Mesenchymal stem cell (in vitro differentiated cells and primary cell): ENCODE measurements at regions not wholly inside any gene's neighbourhood (a gene's known extent, or its start where the extent isn't known, plus 50 kb on each side); places are given as distances from the start of the nearest gene placed in this dataset.

Source experiments
- DNase-seq: peaks from one replicate; pipeline ENCODE4 v3.0.0-alpha.2; 2013
- H2AFZ ChIP-seq: one replicate; pipeline ENCODE4 v1.6.1; 2013; ENCODE audit warnings: low read depth, mild to moderate bottlenecking, control low read depth, inconsistent platforms, low read length, moderate library complexity
- H2AK5ac ChIP-seq: 2 replicates; pipeline ENCODE4 v1.6.1; 2013; ENCODE audit warnings: low read length, moderate library complexity, mild to moderate bottlenecking, inconsistent platforms; ENCODE audit not compliant: severe bottlenecking
- H2BK120ac ChIP-seq: one replicate; pipeline ENCODE4 v1.6.1; 2013; ENCODE audit warnings: low read depth, mild to moderate bottlenecking, inconsistent platforms, low read length, moderate library complexity
- H2BK12ac ChIP-seq, 2 experiments: one replicate each; pipeline ENCODE4 v1.6.1; 2013; ENCODE audit warnings: inconsistent platforms in 2 of 2, low read length in 2 of 2, mild to moderate bottlenecking in 2 of 2, moderate library complexity in 2 of 2, control low read depth in 1 of 2
- H2BK15ac ChIP-seq: one replicate; pipeline ENCODE4 v1.6.1; 2013; ENCODE audit warnings: mild to moderate bottlenecking, low read depth, inconsistent platforms; ENCODE audit not compliant: poor library complexity, severe bottlenecking
- H2BK5ac ChIP-seq: 2 replicates; pipeline ENCODE4 v1.6.1; 2013; ENCODE audit warnings: low read depth, mild to moderate bottlenecking, low read length, control low read depth, inconsistent platforms; ENCODE audit not compliant: poor library complexity, severe bottlenecking
- H3K14ac ChIP-seq, 2 experiments: one replicate each; pipeline ENCODE4 v1.6.1; 2013; ENCODE audit warnings: inconsistent platforms in 2 of 2, low read length in 2 of 2, control low read depth in 1 of 2, mild to moderate bottlenecking in 1 of 2, moderate library complexity in 1 of 2
- H3K18ac ChIP-seq, 2 experiments: one replicate each; pipeline ENCODE4 v1.6.1; 2013; ENCODE audit warnings: inconsistent platforms in 2 of 2, low read length in 2 of 2, control low read depth in 1 of 2, low read depth in 1 of 2, mild to moderate bottlenecking in 1 of 2
- H3K23ac ChIP-seq, 2 experiments: one replicate each; pipeline ENCODE4 v1.6.1; 2013; ENCODE audit warnings: inconsistent platforms in 2 of 2, low read length in 2 of 2, mild to moderate bottlenecking in 2 of 2, moderate library complexity in 2 of 2, control low read depth in 1 of 2
- H3K27ac ChIP-seq: 2 replicates; pipeline ENCODE4 v1.5.1; 2013; ENCODE audit warnings: mild to moderate bottlenecking, moderate library complexity, low read length, control low read depth, inconsistent platforms; ENCODE audit not compliant: poor library complexity, severe bottlenecking
- H3K27me3 ChIP-seq, 2 experiments: 2 replicates each; pipeline versions ENCODE4 v1.6.1 to v1.7.0; 2013; ENCODE audit warnings: low read length in 2 of 2, mild to moderate bottlenecking in 2 of 2, moderate library complexity in 2 of 2, control low read depth in 1 of 2, inconsistent platforms in 1 of 2; ENCODE audit not compliant: control insufficient read depth in 1 of 2, insufficient read depth in 1 of 2
- H3K36me3 ChIP-seq, 2 experiments: 2 replicates each; pipeline versions ENCODE4 v1.6.1 to v1.7.0; 2013; ENCODE audit warnings: low read length in 2 of 2, control low read depth in 1 of 2, inconsistent platforms in 1 of 2, low read depth in 1 of 2, mild to moderate bottlenecking in 1 of 2; ENCODE audit not compliant: insufficient read depth in 2 of 2, control insufficient read depth in 1 of 2
- H3K4ac ChIP-seq, 2 experiments: one replicate each; pipeline ENCODE4 v1.6.1; 2013; ENCODE audit warnings: inconsistent platforms in 2 of 2, low read length in 2 of 2, mild to moderate bottlenecking in 2 of 2, moderate library complexity in 2 of 2, control low read depth in 1 of 2, low read depth in 1 of 2
- H3K4me1 ChIP-seq: 2 replicates; pipeline ENCODE4 v1.6.1; 2013; ENCODE audit warnings: low read depth, low read length, control low read depth; ENCODE audit not compliant: control insufficient read depth, insufficient read depth
- H3K4me2 ChIP-seq: 2 replicates; pipeline ENCODE4 v1.6.1; 2013; ENCODE audit warnings: low read length, mild to moderate bottlenecking, inconsistent platforms; ENCODE audit not compliant: poor library complexity, severe bottlenecking
- H3K4me3 ChIP-seq, 2 experiments: 2 replicates each; pipeline versions ENCODE4 v1.5.1 to v1.7.0; 2013; ENCODE audit warnings: low read length in 2 of 2, mild to moderate bottlenecking in 2 of 2, control low read depth in 1 of 2, low read depth in 1 of 2; ENCODE audit not compliant: insufficient read depth in 1 of 2
- H3K79me1 ChIP-seq: replicated peaks from 2 replicates; pipeline ENCODE4 v1.6.1; 2013; ENCODE audit warnings: mild to moderate bottlenecking, control low read depth, low read length, inconsistent platforms; ENCODE audit not compliant: poor library complexity, severe bottlenecking
- H3K9ac ChIP-seq: 2 replicates; pipeline ENCODE4 v1.7.0; 2013; ENCODE audit warnings: mild to moderate bottlenecking, low read length, moderate library complexity
- H3K9me3 ChIP-seq: 2 replicates; pipeline ENCODE4 v1.7.0; 2013; ENCODE audit warnings: mild to moderate bottlenecking, low read length; ENCODE audit not compliant: control insufficient read depth
- H4K8ac ChIP-seq: one replicate; pipeline ENCODE4 v1.6.1; 2013; ENCODE audit warnings: inconsistent platforms, mild to moderate bottlenecking, low read length, moderate library complexity
- H4K91ac ChIP-seq: one replicate; pipeline ENCODE4 v1.6.1; 2013; ENCODE audit warnings: mild to moderate bottlenecking, low read length, inconsistent platforms
- WGBS: methylation state at CpG from one replicate; pipeline ENCODE4 v1.1.7; 2013; ENCODE audit warnings: mixed read lengths; 5-methylcytosine and 5-hydroxymethylcytosine counted together

DNA sequence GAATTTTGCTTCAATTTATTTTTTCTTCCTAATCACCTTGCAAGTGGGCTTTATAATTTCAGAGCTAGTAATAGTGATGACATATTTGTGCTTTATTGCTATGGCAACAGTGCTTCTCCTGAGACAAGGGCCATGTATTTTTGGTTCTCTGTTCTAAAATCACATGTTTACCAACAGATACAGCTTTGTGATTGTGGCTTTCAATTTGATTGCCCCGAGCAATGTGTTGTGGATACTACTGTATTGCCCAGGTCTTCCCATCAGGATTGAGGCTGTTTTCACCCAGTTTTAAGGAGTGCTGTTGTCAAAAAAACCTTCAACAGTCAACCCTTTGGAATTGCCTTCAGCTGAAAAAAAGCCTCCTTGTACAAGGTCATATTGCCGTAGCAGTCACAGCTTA lies 841.4 kb upstream of the VRK2 start:
- no peak overlapping the region for H3K27ac ChIP-seq
- H3K9ac ChIP-seq: no peak overlapping the region
- H3K4me3 ChIP-seq: no peak overlapping the region
- no peak overlapping the region for H3K4ac ChIP-seq
- no peak overlapping the region for H3K18ac ChIP-seq
- H3K9me3 ChIP-seq: peaks cover 15% of the 10 kb centered on the region
- H4K8ac ChIP-seq: no peak overlapping the region
- no peak overlapping the region for H2AFZ ChIP-seq
- no peak overlapping the region for H2BK120ac ChIP-seq
- no peak overlapping the region for H2AK5ac ChIP-seq
- H3K14ac ChIP-seq: no peak overlapping the region
- H3K79me1 ChIP-seq: no peaks in the 10 kb centered on the region
- DNase-seq: no peak
- H3K36me3 ChIP-seq: no peaks in the 10 kb centered on the region
- no peak overlapping the region for H4K91ac ChIP-seq
- H2BK15ac ChIP-seq: no peak overlapping the region
- no peaks in the 10 kb centered on the region for H3K4me1 ChIP-seq
- no peak overlapping the region for H3K23ac ChIP-seq
- H2BK5ac ChIP-seq: no peak overlapping the region
- H3K4me2 ChIP-seq: no peak overlapping the region
- no peaks in the 10 kb centered on the region for H3K27me3 ChIP-seq
- H2BK12ac ChIP-seq: no peak overlapping the region
- 99% methylated on average over 2 of the region's 2 CpGs for whole genome bisulfite sequencing

DNA sequence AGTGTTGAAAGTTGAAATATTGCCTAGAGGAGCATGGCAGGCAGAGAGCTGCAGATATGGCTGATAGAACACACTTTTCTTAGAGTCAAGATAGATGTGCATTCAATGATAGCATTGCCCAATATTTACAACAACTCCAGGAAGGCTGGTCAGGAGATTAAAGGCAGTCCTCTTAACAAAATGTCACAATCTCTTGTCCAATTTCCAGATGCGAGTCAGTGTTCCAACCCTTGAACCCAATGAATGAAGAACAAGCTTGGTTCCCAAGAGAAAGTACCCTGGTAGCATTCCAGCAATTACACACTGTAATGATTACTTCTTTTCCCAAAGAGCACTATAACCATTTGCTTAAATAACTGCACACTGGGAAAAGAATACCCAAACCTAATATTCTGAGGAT lies 839.4 kb upstream of the VRK2 start:
- DNase-seq: peak; percentile 61
- Histone ChIP-seq H3K27me3 (no peaks in the 10 kb centered on the region), H3K4me1 (no peaks in the 10 kb centered on the region), H3K9me3 (peaks cover 11% of the 10 kb centered on the region), H2BK15ac (no peak overlapping the region), H3K4me2 (no peak overlapping the region), H2BK12ac (no peak overlapping the region), H2BK120ac (no peak overlapping the region), H3K4me3 (no peak overlapping the region), H2BK5ac (no peak overlapping the region), H3K79me1 (no peaks in the 10 kb centered on the region), H4K8ac (no peak overlapping the region), H4K91ac (no peak overlapping the region), H3K4ac (no peak overlapping the region), H3K18ac (no peak overlapping the region), H3K14ac (no peak overlapping the region), H3K27ac (no peak overlapping the region), H2AFZ (no peak overlapping the region), H2AK5ac (no peak overlapping the region), H3K23ac (no peak overlapping the region), H3K36me3 (no peaks in the 10 kb centered on the region), H3K9ac (no peak overlapping the region)
- 73% methylated on average over 1 of the region's 1 CpG for WGBS

- WGBS: 92% methylated on average over 3 of the region's 4 CpGs
- no peaks in the 10 kb centered on the region for H3K4me1 ChIP-seq
- H3K36me3 ChIP-seq: no peaks in the 10 kb centered on the region
- H2BK12ac ChIP-seq: no peak overlapping the region
- no peak for DNase-seq
- no peak overlapping the region for H3K14ac ChIP-seq
- H3K18ac ChIP-seq: no peak overlapping the region
- H2AFZ ChIP-seq: no peak overlapping the region
- no peak overlapping the region for H4K8ac ChIP-seq
- no peak overlapping the region for H2BK5ac ChIP-seq
- no peaks in the 10 kb centered on the region for H3K79me1 ChIP-seq
- H3K27me3 ChIP-seq: no peaks in the 10 kb centered on the region
- no peak overlapping the region for H3K9ac ChIP-seq
- H2AK5ac ChIP-seq: no peak overlapping the region
- no peak overlapping the region for H3K27ac ChIP-seq
- H3K4me2 ChIP-seq: no peak overlapping the region
- no peak overlapping the region for H2BK120ac ChIP-seq
- H3K9me3 ChIP-seq: peaks cover 17% of the 10 kb centered on the region
- no peak overlapping the region for H4K91ac ChIP-seq
- H3K23ac ChIP-seq: no peak overlapping the region
- no peak overlapping the region for H2BK15ac ChIP-seq
- H3K4ac ChIP-seq: no peak overlapping the region
- H3K4me3 ChIP-seq: no peak overlapping the region
Measured at GRCh38 chr2:57209799-57210198, 836.8 kb upstream of the VRK2 start.

DNA sequence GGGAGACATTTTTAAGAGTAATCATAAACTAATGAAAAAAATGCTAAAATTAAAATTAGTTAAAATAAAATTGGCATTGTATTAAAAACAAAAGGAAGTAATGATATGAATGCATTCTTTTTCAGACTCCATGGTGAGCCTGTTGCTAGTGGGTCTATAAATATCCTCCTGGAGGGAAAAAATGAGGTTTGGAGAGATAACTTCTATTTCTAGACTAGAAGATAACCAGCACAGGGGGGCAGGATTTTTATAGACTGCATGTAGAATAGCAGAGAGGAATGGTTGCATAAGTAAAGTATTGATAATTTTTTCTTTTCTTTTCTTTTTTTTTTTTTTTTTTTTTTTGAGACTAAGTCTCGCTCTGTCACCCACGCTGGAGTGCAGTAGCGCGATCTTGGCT lies 835.8 kb upstream of the VRK2 start:
- Histone ChIP-seq H2BK15ac (no peak overlapping the region), H2BK12ac (no peak overlapping the region), H3K4me3 (no peak overlapping the region), H2AK5ac (no peak overlapping the region), H3K9ac (no peak overlapping the region), H3K9me3 (peaks cover 15% of the 10 kb centered on the region), H4K91ac (no peak overlapping the region), H2BK120ac (no peak overlapping the region), H3K27ac (no peak overlapping the region), H3K4me1 (no peaks in the 10 kb centered on the region), H4K8ac (no peak overlapping the region), H3K14ac (no peak overlapping the region), H3K4me2 (no peak overlapping the region), H3K79me1 (no peaks in the 10 kb centered on the region), H3K27me3 (no peaks in the 10 kb centered on the region), H3K4ac (no peak overlapping the region), H3K23ac (no peak overlapping the region), H2AFZ (no peak overlapping the region), H3K36me3 (no peaks in the 10 kb centered on the region), H2BK5ac (no peak overlapping the region), H3K18ac (no peak overlapping the region)
- DNase-seq: no peak
- no CpG with 5 or more reads among the region's 4 CpGs for WGBS
